LNCaP clone FGC (cell line): ENCODE measurements at regions not wholly inside any gene's neighbourhood (a gene's known extent, or its start where the extent isn't known, plus 50 kb on each side); places are given as distances from the start of the nearest gene placed in this dataset.

ENCODE experiments used
- DNase-seq: peaks from one replicate; pipeline ENCODE4 v3.0.0-alpha.2; 2011; ENCODE audit warnings: low read depth
- H3K4me3 ChIP-seq: 2 replicates; pipeline ENCODE4 v1.5.1; 2011; ENCODE audit warnings: mild to moderate bottlenecking, low read depth, low read length, control low read depth
- CTCF ChIP-seq: IDR thresholded peaks from 2 replicates; pipeline ENCODE4 v1.5.1; 2012; ENCODE audit warnings: mild to moderate bottlenecking; ENCODE audit not compliant: control insufficient read depth, insufficient read depth; ENCODE audit errors: extremely low read depth

DNA sequence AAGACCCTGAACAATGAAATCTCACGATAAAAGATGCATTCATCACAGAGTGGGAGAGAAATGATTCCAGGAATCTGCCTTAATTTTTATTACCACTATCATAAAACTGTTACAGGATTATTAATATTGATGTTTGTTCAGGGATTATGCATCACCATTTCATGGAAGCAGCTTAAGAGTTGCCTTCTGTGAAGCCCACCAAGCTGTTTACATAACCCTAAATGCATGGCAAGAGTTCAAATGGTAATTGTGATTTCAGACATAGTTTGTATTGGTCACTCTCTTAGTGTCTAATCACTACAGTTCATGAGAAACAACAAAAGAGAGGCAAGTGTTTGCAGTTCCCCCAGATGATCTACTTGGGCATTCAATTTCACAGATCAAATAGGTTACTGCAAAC lies 527.7 kb downstream of the RPS29 start:
- no peak for TF ChIP-seq CTCF
- no peak overlapping the region for H3K4me3 ChIP-seq
- DNase-seq, result no peak

GRCh38 chr14:49057838-49058510 lies 528.2 kb downstream of the RPS29 start:
- TF ChIP-seq CTCF, result no peak
- no peak for DNase-seq
- H3K4me3 ChIP-seq, result no peak overlapping the region

- TF ChIP-seq CTCF, result no peak
- no peak for DNase-seq
- no peak overlapping the region for H3K4me3 ChIP-seq
These were observed 530.2 kb downstream of the RPS29 start for GRCh38 chr14:49056021-49056420.

DNA sequence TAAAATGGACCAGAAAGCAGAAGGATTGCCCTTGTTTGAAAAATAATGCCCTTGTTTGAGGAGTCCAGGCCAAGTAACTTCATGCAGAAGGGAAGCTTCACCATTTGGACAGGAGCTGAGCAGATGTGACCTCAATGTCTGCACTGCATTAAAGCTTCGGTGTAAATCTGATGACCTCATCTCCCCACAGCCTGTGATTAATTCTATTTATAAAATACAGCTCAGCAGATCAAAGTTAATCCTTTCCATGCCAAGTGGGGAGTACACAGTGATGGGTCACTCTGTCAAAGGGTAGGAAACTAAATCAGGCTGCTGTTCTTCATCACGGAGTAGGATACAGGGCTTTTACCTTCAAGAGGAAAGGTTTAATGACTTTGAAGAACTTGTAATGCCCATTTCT lies 533.7 kb downstream of the RPS29 start:
- no peak for DNase-seq
- no peak for TF ChIP-seq CTCF
- H3K4me3 ChIP-seq, result no peak overlapping the region

GRCh38 chr14:49051328-49052060 lies 534.7 kb downstream of the RPS29 start:
- no peak overlapping the region for H3K4me3 ChIP-seq
- no peak for DNase-seq
- TF ChIP-seq CTCF, result no peak

DNA sequence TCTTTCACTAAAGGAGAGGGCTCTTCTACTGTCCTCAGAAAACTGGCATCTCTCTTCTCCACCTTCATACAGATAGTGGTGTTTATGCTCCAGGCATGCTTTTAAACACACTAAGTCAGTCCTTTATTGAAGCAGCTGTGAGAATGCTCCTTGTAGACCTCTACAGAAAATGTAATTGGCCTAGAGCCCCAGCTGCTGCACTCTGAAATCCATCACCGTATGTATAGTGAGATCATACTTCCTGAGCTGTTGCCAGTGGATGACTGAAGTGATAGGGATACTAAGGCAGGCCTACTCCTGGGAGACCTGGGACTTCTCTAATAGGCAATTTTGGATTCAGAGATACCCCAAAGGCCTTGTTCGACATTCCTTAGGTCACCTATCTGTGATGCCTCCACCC lies 535.4 kb downstream of the RPS29 start:
- no peak for TF ChIP-seq CTCF
- DNase-seq, result no peak
- no peak overlapping the region for H3K4me3 ChIP-seq

- TF ChIP-seq CTCF, result no peak
- DNase-seq, result no peak
These were observed 536.5 kb downstream of the RPS29 start for GRCh38 chr14:49049711-49050110.

More at GRCh38 chr14:49049711-49050110, 536.5 kb downstream of the RPS29 start:
- no peak overlapping the region for H3K4me3 ChIP-seq
